ENCODE measurements at regions not wholly inside any gene's neighbourhood (a gene's known extent, or its start where the extent isn't known, plus 50 kb on each side); places are given as distances from the start of the nearest gene placed in this dataset.

- in situ Hi-C loops (cut with HindIII; ENCODE audit: low sequenced_read_pairs): no loop called here
- no peak for TF ChIP-seq CTCF (IDR thresholded peaks at IDR 0.05; ENCODE audit: low read depth, low read length, missing control alignments)
- H3K4me3 ChIP-seq (ENCODE audit: low read depth, low read length): no peak overlapping the region
- DNase-seq (ENCODE audit: low read depth): no peak
Measured at GRCh38 chr3:124634210-124635168, 95.8 kb upstream of the UMPS start.

- no peak for TF ChIP-seq CTCF (IDR thresholded peaks at IDR 0.05; ENCODE audit: low read depth, low read length, missing control alignments)
- H3K4me3 ChIP-seq (ENCODE audit: low read depth, low read length): no peak overlapping the region
- no peak for DNase-seq (ENCODE audit: low read depth)
- in situ Hi-C loops (cut with HindIII; ENCODE audit: low sequenced_read_pairs): no loop called here
Measured at GRCh38 chr3:124635169-124635539, 95.1 kb upstream of the UMPS start.

- in situ Hi-C loops (cut with HindIII; ENCODE audit: low sequenced_read_pairs): no loop called here
- TF ChIP-seq CTCF (IDR thresholded peaks at IDR 0.05; ENCODE audit: low read depth, low read length, missing control alignments): no peak
- no peak for DNase-seq (ENCODE audit: low read depth)
- no peak overlapping the region for H3K4me3 ChIP-seq (ENCODE audit: low read depth, low read length)
Measured at GRCh38 chr3:124636101-124636862, 94.0 kb upstream of the UMPS start.

GRCh38 chr3:124636863-124637296 is 93.4 kb upstream of the UMPS start:
- no peak overlapping the region for H3K4me3 ChIP-seq (ENCODE audit: low read depth, low read length)
- in situ Hi-C loops (cut with HindIII; ENCODE audit: low sequenced_read_pairs): no loop called here
- no peak for DNase-seq (ENCODE audit: low read depth)
- TF ChIP-seq CTCF (IDR thresholded peaks at IDR 0.05; ENCODE audit: low read depth, low read length, missing control alignments): no peak

- DNase-seq (ENCODE audit: low read depth): no peak
- TF ChIP-seq CTCF (IDR thresholded peaks at IDR 0.05; ENCODE audit: low read depth, low read length, missing control alignments): no peak
- in situ Hi-C loops (cut with HindIII; ENCODE audit: low sequenced_read_pairs): no loop called here
- no peak overlapping the region for H3K4me3 ChIP-seq (ENCODE audit: low read depth, low read length)
Measured at GRCh38 chr3:124639406-124640237, 90.6 kb upstream of the UMPS start.
